GM12878 (cell line): ENCODE measurements at regions not wholly inside any gene's neighbourhood (a gene's known extent, or its start where the extent isn't known, plus 50 kb on each side); places are given as distances from the start of the nearest gene placed in this dataset.

ENCODE experiments used
- BHLHE40 ChIP-seq, 2 experiments: fragments of 450-650 bp in 1 of 2; IDR thresholded peaks; 2 replicates each; pipeline ENCODE4 v1.6.1; 2011 to 2017; ENCODE audit warnings: low read depth in 2 of 2, borderline replicate concordance in 1 of 2, improper control_type of control experiment in 1 of 2, low read length in 1 of 2, mild to moderate bottlenecking in 1 of 2
- HDAC2 ChIP-seq: fragments of 200-600 bp; sonication (generic); IDR thresholded peaks from 2 replicates; pipeline ENCODE4 v1.6.1; 2017
- IRF5 ChIP-seq: fragments of 450-650 bp; IDR thresholded peaks from 2 replicates; pipeline ENCODE4 v1.6.1; 2017; ENCODE audit warnings: borderline replicate concordance
- NFYA ChIP-seq: IDR thresholded peaks from 2 replicates; pipeline ENCODE4 v1.6.1; 2011; ENCODE audit warnings: low read depth, mild to moderate bottlenecking, low read length, improper control_type of control experiment, borderline replicate concordance
- POU2F2 ChIP-seq: IDR thresholded peaks from 3 replicates; pipeline ENCODE4 v1.6.1; 2011; ENCODE audit warnings: low read depth, mild to moderate bottlenecking, low read length, borderline replicate concordance
- RCOR1 ChIP-seq: conservative IDR thresholded peaks from 2 replicates; pipeline ENCODE4 v1.6.1; 2012; ENCODE audit warnings: low read depth, low read length, improper control_type of control experiment
- ZNF24 ChIP-seq: fragments of 450-650 bp; IDR thresholded peaks from 2 replicates; pipeline ENCODE4 v1.6.1; 2017; ENCODE audit warnings: antibody characterized with exemption, mild to moderate bottlenecking
- ZSCAN29 ChIP-seq: fragments of 450-650 bp; IDR thresholded peaks from 2 replicates; pipeline ENCODE4 v1.6.1; 2017; ENCODE audit warnings: mild to moderate bottlenecking, moderate library complexity
- TF ChIP-seq, protein P1 (sequence below): fragments of 150-350 bp; IDR thresholded peaks from 2 replicates; pipeline ENCODE4 v1.6.1; 2014; ENCODE audit warnings: mild to moderate bottlenecking, low read depth, low read length
- TF ChIP-seq, protein P2 (sequence below), 3 experiments: IDR thresholded peaks in 2 of 3; conservative IDR thresholded peaks in 1 of 3; 2 replicates each; pipeline ENCODE4 v1.5.1; 2011; ENCODE audit warnings: low read depth in 3 of 3, low read length in 3 of 3, mild to moderate bottlenecking in 3 of 3, control low read depth in 2 of 3, moderate library complexity in 2 of 3, inconsistent platforms in 1 of 3, mixed read lengths in 1 of 3; ENCODE audit not compliant: control insufficient read depth in 2 of 3, insufficient read depth in 1 of 3; ENCODE audit errors: extremely low read depth in 1 of 3

GRCh38 chr21:27678511-27678910, 711.6 kb upstream of the ADAMTS5 start (continued):
- TF ChIP-seq, protein P1, sequence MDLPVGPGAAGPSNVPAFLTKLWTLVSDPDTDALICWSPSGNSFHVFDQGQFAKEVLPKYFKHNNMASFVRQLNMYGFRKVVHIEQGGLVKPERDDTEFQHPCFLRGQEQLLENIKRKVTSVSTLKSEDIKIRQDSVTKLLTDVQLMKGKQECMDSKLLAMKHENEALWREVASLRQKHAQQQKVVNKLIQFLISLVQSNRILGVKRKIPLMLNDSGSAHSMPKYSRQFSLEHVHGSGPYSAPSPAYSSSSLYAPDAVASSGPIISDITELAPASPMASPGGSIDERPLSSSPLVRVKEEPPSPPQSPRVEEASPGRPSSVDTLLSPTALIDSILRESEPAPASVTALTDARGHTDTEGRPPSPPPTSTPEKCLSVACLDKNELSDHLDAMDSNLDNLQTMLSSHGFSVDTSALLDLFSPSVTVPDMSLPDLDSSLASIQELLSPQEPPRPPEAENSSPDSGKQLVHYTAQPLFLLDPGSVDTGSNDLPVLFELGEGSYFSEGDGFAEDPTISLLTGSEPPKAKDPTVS = no peak
- no peak for TF ChIP-seq HDAC2
- TF ChIP-seq RCOR1 = no peak
- TF ChIP-seq NFYA = no peak
- no peak for TF ChIP-seq IRF5
- TF ChIP-seq BHLHE40 (IDR thresholded peaks at IDR 0.05; ENCODE audit: borderline replicate concordance in 1 of 2, low read depth in 2 of 2, low read length in 1 of 2) = no peak
- TF ChIP-seq POU2F2 = no peak
- TF ChIP-seq ZSCAN29 = no peak
- no peak for TF ChIP-seq ZNF24
- TF ChIP-seq, protein P2, sequence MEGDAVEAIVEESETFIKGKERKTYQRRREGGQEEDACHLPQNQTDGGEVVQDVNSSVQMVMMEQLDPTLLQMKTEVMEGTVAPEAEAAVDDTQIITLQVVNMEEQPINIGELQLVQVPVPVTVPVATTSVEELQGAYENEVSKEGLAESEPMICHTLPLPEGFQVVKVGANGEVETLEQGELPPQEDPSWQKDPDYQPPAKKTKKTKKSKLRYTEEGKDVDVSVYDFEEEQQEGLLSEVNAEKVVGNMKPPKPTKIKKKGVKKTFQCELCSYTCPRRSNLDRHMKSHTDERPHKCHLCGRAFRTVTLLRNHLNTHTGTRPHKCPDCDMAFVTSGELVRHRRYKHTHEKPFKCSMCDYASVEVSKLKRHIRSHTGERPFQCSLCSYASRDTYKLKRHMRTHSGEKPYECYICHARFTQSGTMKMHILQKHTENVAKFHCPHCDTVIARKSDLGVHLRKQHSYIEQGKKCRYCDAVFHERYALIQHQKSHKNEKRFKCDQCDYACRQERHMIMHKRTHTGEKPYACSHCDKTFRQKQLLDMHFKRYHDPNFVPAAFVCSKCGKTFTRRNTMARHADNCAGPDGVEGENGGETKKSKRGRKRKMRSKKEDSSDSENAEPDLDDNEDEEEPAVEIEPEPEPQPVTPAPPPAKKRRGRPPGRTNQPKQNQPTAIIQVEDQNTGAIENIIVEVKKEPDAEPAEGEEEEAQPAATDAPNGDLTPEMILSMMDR (IDR thresholded peaks at IDR 0.05 in 2 of 3, conservative IDR thresholded peaks at IDR 0.05 in 1 of 3; ENCODE audit: control insufficient read depth in 2 of 3, extremely low read depth in 1 of 3, insufficient read depth in 1 of 3, low read depth in 3 of 3, low read length in 3 of 3) = no peak
